ENCODE measurements at regions not wholly inside any gene's neighbourhood (a gene's known extent, or its start where the extent isn't known, plus 50 kb on each side); places are given as distances from the start of the nearest gene placed in this dataset.

GRCh38 chr19:31553846-31554215 lies 204.6 kb upstream of the TSHZ3 start:
- TF ChIP-seq CTCF (IDR thresholded peaks at IDR 0.05; ENCODE audit: low read depth, low read length, poor library complexity, severe bottlenecking) = no peak
- TF ChIP-seq EZH2phosphoT487 (IDR thresholded peaks at IDR 0.05; ENCODE audit: borderline replicate concordance, low read length) = no peak
